SK-N-MC (cell line): ENCODE measurements at regions not wholly inside any gene's neighbourhood (a gene's known extent, or its start where the extent isn't known, plus 50 kb on each side); places are given as distances from the start of the nearest gene placed in this dataset.

Experiments
- EZH2 ChIP-seq: fragments of 200-600 bp; sonication (generic); IDR thresholded peaks from one replicate; pipeline ENCODE4 v1.6.1; 2017; ENCODE audit warnings: antibody characterized with exemption
- FOXP2 ChIP-seq: optimal IDR thresholded peaks from 2 replicates; pipeline ENCODE3; 2011; ENCODE audit warnings: mild to moderate bottlenecking, moderate library complexity; ENCODE audit not compliant: insufficient read depth; ENCODE audit errors: extremely low read length, control extremely low read depth
- POLR2AphosphoS5 ChIP-seq: IDR thresholded peaks from 2 replicates; pipeline ENCODE4 v1.6.1; 2012; ENCODE audit warnings: mild to moderate bottlenecking, low read depth, low read length, borderline replicate concordance

- no peak for TF ChIP-seq FOXP2
- no peak for TF ChIP-seq POLR2AphosphoS5
- TF ChIP-seq EZH2 = no peak
Measured at GRCh38 chr7:55641273-55641691, 69.0 kb upstream of the VOPP1 start.
